ENCODE measurements at regions not wholly inside any gene's neighbourhood (a gene's known extent, or its start where the extent isn't known, plus 50 kb on each side); places are given as distances from the start of the nearest gene placed in this dataset.
"Not testable (repeated sequence)": the region's sequence is repeated elsewhere in the genome, so short reads cannot be mapped to it uniquely, and the experiment has no call there.

GRCh38 chr17:37859451-37859850, 64.8 kb upstream of the TBC1D3K start:
- H3K4me1 ChIP-seq (ENCODE audit: control insufficient read depth, extremely low read depth, insufficient read depth, low read length) = no peaks in the 10 kb centered on the region
- H3K4me3 ChIP-seq (replicated peaks in 1 of 3; ENCODE audit: insufficient read depth in 1 of 3, low read depth in 1 of 3, low read length in 3 of 3) = no peak overlapping the region
- H3K9ac ChIP-seq (replicated peaks; ENCODE audit: extremely low read depth, insufficient read depth, low read length) = no peak overlapping the region
- no peak overlapping the region for H2AFZ ChIP-seq (ENCODE audit: low read depth, low read length)
- H4K20me1 ChIP-seq (replicated peaks; ENCODE audit: control insufficient read depth, extremely low read depth, insufficient read depth, low read length) = no peaks in the 10 kb centered on the region
- intact Hi-C loops (cut with micrococcal nuclease) = no loop called here
- no peaks in the 10 kb centered on the region for H3K9me1 ChIP-seq (replicated peaks; ENCODE audit: control insufficient read depth, extremely low read depth, insufficient read depth, low read length)
- H3K9me3 ChIP-seq (replicated peaks; ENCODE audit: control insufficient read depth, insufficient read depth, low read length) = no peaks in the 10 kb centered on the region
- no TSS peak for BruUV-seq (replicated peaks)
- H3K4me2 ChIP-seq (ENCODE audit: insufficient read depth, low read length) = no peak overlapping the region
- CTCF ChIA-PET = no interaction called here
- no peak overlapping the region for H3K27ac ChIP-seq (ENCODE audit: insufficient read depth, low read depth, low read length)
- FAIRE-seq (no peak), DNase-seq (ENCODE audit: low read depth, low spot score) (no peak)
- peaks cover 2 to 7% of the 10 kb centered on the region in 2 experiments for H3K27me3 ChIP-seq (ENCODE audit: control insufficient read depth in 2 of 2, insufficient read depth in 2 of 2, low read length in 2 of 2)
- TF ChIP-seq CTCF (IDR thresholded peaks at IDR 0.05; ENCODE audit: extremely low read depth in 1 of 2, insufficient read depth in 1 of 2, low read depth in 1 of 2, low read length in 2 of 2) = no peak
- no peak for TF ChIP-seq POLR2A (IDR thresholded peaks at IDR 0.05; ENCODE audit: low read depth, low read length)
- TF ChIP-seq GATA2 (IDR thresholded peaks at IDR 0.05; ENCODE audit: insufficient read depth, insufficient read length, low read depth, low read length) = no peak
- no peak for TF ChIP-seq JUN (IDR thresholded peaks at IDR 0.05; ENCODE audit: borderline replicate concordance, insufficient read depth, insufficient read length, low read depth)
- TF ChIP-seq POLR2AphosphoS5 (IDR thresholded peaks at IDR 0.05; ENCODE audit: insufficient read depth, low read depth, low read length) = no peak
- no peak for TF ChIP-seq MYC (IDR thresholded peaks at IDR 0.05; ENCODE audit: low read depth, low read length)
- dilution Hi-C loops (cut with MboI; ENCODE audit: extremely low pct_ligation_motif_present, low sequenced_read_pairs) = no loop called here
- no peaks in the 10 kb centered on the region for H3K36me3 ChIP-seq (ENCODE audit: control insufficient read depth in 2 of 2, extremely low read depth in 1 of 2, insufficient read depth in 2 of 2, low read length in 2 of 2)
- no peaks in the 10 kb centered on the region for H3K79me2 ChIP-seq (ENCODE audit: control insufficient read depth, insufficient read depth, low read length)
- POLR2A ChIA-PET = no interaction called here

- H3K79me2 ChIP-seq (ENCODE audit: control insufficient read depth, insufficient read depth, low read length); H3K9ac ChIP-seq (replicated peaks; ENCODE audit: extremely low read depth, insufficient read depth, low read length); dilution Hi-C loops (cut with MboI; ENCODE audit: extremely low pct_ligation_motif_present, low sequenced_read_pairs); H3K36me3 ChIP-seq (ENCODE audit: control insufficient read depth in 2 of 2, extremely low read depth in 1 of 2, insufficient read depth in 2 of 2, low read length in 2 of 2); intact Hi-C loops (cut with micrococcal nuclease); BruUV-seq (replicated peaks); H2AFZ ChIP-seq (ENCODE audit: low read depth, low read length); H4K20me1 ChIP-seq (replicated peaks; ENCODE audit: control insufficient read depth, extremely low read depth, insufficient read depth, low read length); H3K4me1 ChIP-seq (ENCODE audit: control insufficient read depth, extremely low read depth, insufficient read depth, low read length); H3K9me3 ChIP-seq (replicated peaks; ENCODE audit: control insufficient read depth, insufficient read depth, low read length); CTCF ChIA-PET; H3K4me2 ChIP-seq (ENCODE audit: insufficient read depth, low read length); H3K9me1 ChIP-seq (replicated peaks; ENCODE audit: control insufficient read depth, extremely low read depth, insufficient read depth, low read length); H3K4me3 ChIP-seq (replicated peaks in 1 of 3; ENCODE audit: insufficient read depth in 1 of 3, low read depth in 1 of 3, low read length in 3 of 3); FAIRE-seq; H3K27ac ChIP-seq (ENCODE audit: insufficient read depth, low read depth, low read length); DNase-seq (ENCODE audit: low read depth, low spot score); POLR2A ChIA-PET: not testable (repeated sequence)
- peaks cover 11 to 12% of the 10 kb centered on the region in 2 experiments for H3K27me3 ChIP-seq (ENCODE audit: control insufficient read depth in 2 of 2, insufficient read depth in 2 of 2, low read length in 2 of 2)
Observed at GRCh38 chr17:37858391-37858790, 65.8 kb upstream of the TBC1D3K start.

Measured in endothelial cell of umbilical vein (primary cell).